Aorta (tissue), 5 donors: ENCODE measurements at regions not wholly inside any gene's neighbourhood (a gene's known extent, or its start where the extent isn't known, plus 50 kb on each side); places are given as distances from the start of the nearest gene placed in this dataset.

Source experiments
- ATAC-seq: fragments of 200-7000 bp; cut with Tn5 transposase; one replicate; pipeline ENCODE4 v1.9.1; 2022; ENCODE audit warnings: moderate library complexity; ENCODE audit not compliant: low FRiP score
- DNase-seq, 2 donors: peaks; one replicate each; pipeline ENCODE4 v3.0.0-alpha.2; 2020
- H3K27ac ChIP-seq, 2 donors: one replicate each; pipeline ENCODE4 v1.5.1; 2013; ENCODE audit warnings: low read length in 2 of 2, mild to moderate bottlenecking in 2 of 2, moderate library complexity in 2 of 2, control low read depth in 1 of 2, inconsistent platforms in 1 of 2, low read depth in 1 of 2
- H3K27me3 ChIP-seq, 2 donors: one replicate each; pipeline ENCODE4 v1.6.1; 2013; ENCODE audit warnings: control low read depth in 1 of 2, low read length in 1 of 2, mild to moderate bottlenecking in 1 of 2, moderate library complexity in 1 of 2; ENCODE audit not compliant: insufficient read depth in 2 of 2, control insufficient read depth in 1 of 2
- H3K36me3 ChIP-seq, 2 donors: one replicate each; pipeline ENCODE4 v1.6.1; 2013; ENCODE audit warnings: control low read depth in 1 of 2, low read length in 1 of 2, mild to moderate bottlenecking in 1 of 2; ENCODE audit not compliant: insufficient read depth in 2 of 2, control insufficient read depth in 1 of 2
- H3K4me1 ChIP-seq, 2 donors: one replicate each; pipeline ENCODE4 v1.6.1; 2013; ENCODE audit warnings: low read length in 2 of 2, control low read depth in 1 of 2, mild to moderate bottlenecking in 1 of 2, moderate library complexity in 1 of 2; ENCODE audit not compliant: insufficient read depth in 2 of 2, control insufficient read depth in 1 of 2
- H3K4me3 ChIP-seq, 2 donors: one replicate each; pipeline ENCODE4 v1.5.1; 2013; ENCODE audit warnings: low read length in 2 of 2, control low read depth in 1 of 2, mild to moderate bottlenecking in 1 of 2
- H3K9me3 ChIP-seq: one replicate; pipeline ENCODE4 v1.6.1; 2013; ENCODE audit warnings: mild to moderate bottlenecking, low read length; ENCODE audit not compliant: control insufficient read depth
- WGBS, 2 donors: extraction: QIAGEN DNeasy Blood & Tissue Kit; methylation state at CpG; one replicate each; pipeline ENCODE4 v1.1.7; 2013; 5-methylcytosine and 5-hydroxymethylcytosine counted together
- intact Hi-C, 2 donors: fragments of 100-400 bp; cut with DNase I; formaldehyde crosslinking; loops; one replicate each; pipeline versions ENCODE4 v1.14.2 to v1.15.0; 2022
- donor health status: healthy with polysubstance abuse.
- donor health status: Bipolar disorder and iron deficiency.
- donor health status: DM: no; HTN: no; CAD: no.
- donor health status: DM: no; HTN: no; CAD: no.
- donor health status: DM: yes; HTN: yes; CAD: no.

DNA sequence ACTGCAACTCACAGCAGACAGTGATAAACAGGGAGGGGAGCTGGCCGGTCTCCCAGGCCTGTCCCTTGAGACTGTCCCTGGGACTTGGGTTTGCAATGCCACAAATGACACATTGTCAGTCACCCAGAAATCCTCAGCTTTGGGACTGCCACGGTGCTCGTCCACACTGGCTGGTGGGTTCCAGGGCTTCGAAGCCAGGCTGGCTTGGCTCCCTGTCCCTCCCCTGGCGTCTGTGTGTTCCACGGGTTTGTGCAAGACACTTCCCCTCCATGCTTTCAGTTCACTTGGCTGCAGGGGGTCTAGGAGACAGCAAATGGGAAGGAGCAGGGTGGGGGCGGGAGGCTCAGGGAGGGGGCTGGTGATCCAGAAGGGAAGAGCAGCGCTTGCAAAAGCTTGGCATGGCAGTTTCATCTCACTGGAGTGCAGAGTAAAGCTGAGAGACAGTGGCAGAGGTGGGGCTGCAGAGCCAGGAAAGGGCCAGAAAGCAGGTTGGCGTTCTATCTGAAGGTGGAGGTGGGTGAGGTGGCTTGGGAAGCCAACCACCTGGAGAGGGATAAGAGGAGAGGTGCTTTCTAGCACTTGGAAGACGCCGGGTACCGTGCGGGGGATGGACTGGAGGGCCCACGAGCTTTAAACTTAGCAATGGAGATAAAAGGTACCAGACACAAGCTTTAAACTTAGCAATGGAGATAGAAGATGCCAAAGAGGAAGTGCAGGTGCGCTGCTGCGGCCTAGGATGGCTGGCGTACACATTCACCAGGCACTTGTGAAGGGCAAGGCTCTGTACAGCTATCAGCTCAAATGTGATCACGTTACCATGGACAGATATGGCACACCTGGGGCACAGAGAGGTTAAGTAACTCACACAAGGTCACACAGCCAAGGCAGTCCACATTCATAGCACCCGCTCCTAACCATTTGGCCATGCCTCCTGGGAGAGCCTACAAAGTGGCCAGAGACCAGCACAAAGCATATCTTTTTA lies 86.4 kb upstream of the SHISAL1 start:
- WGBS, 2 donors: 62 to 67% methylated on average over 19 of the region's 19 CpGs
- H3K9me3 ChIP-seq: no peaks in the 10 kb centered on the region

DNA sequence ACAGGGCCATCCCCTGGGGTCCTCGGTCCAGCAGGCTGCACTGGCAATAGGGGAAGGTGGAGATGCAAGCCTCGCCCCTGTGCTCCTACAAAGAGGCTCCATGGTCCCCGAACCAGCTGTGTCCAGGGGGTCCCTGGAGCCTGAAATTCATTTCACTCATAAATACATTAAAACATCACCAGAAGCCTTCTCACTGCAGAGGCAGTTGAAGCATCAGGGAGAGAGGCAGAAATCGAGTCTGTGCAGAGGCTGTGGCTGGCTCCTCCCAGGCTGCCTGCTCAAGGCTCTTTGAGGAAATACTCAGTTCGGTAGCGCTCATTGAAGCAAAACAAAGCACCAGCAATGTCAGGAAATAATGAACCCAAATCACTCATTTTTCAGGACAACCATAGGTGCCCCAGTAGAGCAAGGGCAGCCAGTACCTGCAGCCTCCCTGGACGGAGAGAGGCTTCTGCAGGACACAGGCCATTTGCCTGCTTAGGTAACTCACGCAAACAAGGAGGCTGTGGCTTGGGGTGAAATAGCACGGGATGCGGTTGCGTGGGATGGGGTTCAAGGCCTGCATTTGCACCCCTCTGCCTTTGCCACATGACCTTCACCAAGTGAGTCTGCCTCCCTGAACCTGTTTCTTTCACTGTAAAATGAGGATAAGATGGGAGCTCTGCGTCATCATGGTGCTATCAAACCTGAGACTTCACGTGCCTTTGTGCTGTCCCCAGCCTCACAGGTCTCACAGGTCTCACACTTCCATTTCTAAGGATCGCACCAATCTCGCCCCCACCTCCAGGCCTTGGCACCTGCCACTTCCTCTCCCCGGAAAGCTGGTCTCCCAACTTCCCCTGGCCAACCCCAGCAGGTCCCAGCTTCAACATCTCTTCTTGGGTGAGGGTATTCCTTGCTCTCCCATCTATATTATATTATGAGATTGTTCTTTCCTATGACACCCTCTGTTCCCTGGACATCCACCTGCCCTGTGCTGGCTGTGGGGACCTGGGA lies 84.3 kb upstream of the SHISAL1 start:
- Histone ChIP-seq H3K27ac (no peak overlapping the region), H3K27me3 (no peaks in the 10 kb centered on the region), H3K9me3 (no peaks in the 10 kb centered on the region), H3K4me1 (no peaks in the 10 kb centered on the region), H3K36me3 (no peaks in the 10 kb centered on the region), H3K4me3 (no peak overlapping the region)
- intact Hi-C loops: no loop called here
- ATAC-seq: no peak
- 79 to 82% methylated on average over 16 of the region's 16 CpGs for WGBS, 2 donors
- DNase-seq: peak in 1 of 2 donors; percentile 21

More for the DNA sequence above, 86.4 kb upstream of the SHISAL1 start:
- Histone ChIP-seq H3K4me1 (no peaks in the 10 kb centered on the region), H3K36me3 (no peaks in the 10 kb centered on the region), H3K27me3 (no peaks in the 10 kb centered on the region), H3K4me3 (no peak overlapping the region), H3K27ac (no peak overlapping the region)
- no peak for DNase-seq
- ATAC-seq: no peak
- intact Hi-C loops: no loop called here

DNA sequence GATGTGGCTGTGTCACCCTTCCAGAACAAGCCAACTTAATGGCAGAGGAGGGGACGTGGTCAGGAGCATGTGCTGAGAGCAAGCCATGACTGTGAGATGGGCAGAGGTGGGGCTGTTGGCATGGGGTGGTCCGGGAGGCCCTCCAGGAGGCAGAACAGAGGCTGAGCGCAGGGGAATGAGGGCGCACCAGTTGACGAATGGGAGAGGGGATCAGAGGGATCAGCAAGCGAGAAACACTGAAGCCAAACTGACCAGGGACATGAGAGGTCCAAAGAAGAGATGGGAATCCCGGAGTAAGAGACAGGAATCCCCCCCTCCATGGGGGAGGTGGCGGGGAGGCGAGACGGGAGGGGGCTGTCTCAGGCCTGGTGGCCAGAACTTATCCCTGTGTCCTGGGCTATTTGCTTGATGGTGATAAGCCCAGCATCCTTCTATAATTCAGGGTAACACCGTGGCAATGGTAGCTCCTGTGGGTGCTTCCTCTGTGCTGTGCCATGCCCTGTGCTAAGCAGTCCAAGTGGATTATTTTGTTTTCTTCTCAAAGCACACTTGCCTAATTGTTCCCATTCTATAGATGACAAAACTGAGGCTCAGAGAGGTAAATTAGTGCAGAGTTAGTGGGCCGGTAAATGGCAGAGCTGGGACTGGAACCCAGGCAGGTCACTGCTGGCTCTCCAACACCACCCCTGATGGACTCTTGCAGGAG lies 83.4 kb upstream of the SHISAL1 start:
- Histone ChIP-seq H3K9me3 (no peaks in the 10 kb centered on the region), H3K27me3 (no peaks in the 10 kb centered on the region), H3K36me3 (no peaks in the 10 kb centered on the region), H3K27ac (no peak overlapping the region), H3K4me1 (no peaks in the 10 kb centered on the region), H3K4me3 (no peak overlapping the region)
- WGBS, 2 donors: 81 to 85% methylated on average over 12 of the region's 12 CpGs
- ATAC-seq (no peak), DNase-seq (peak in 1 of 2 donors; percentile 22)
- intact Hi-C loops: no loop called here

DNA sequence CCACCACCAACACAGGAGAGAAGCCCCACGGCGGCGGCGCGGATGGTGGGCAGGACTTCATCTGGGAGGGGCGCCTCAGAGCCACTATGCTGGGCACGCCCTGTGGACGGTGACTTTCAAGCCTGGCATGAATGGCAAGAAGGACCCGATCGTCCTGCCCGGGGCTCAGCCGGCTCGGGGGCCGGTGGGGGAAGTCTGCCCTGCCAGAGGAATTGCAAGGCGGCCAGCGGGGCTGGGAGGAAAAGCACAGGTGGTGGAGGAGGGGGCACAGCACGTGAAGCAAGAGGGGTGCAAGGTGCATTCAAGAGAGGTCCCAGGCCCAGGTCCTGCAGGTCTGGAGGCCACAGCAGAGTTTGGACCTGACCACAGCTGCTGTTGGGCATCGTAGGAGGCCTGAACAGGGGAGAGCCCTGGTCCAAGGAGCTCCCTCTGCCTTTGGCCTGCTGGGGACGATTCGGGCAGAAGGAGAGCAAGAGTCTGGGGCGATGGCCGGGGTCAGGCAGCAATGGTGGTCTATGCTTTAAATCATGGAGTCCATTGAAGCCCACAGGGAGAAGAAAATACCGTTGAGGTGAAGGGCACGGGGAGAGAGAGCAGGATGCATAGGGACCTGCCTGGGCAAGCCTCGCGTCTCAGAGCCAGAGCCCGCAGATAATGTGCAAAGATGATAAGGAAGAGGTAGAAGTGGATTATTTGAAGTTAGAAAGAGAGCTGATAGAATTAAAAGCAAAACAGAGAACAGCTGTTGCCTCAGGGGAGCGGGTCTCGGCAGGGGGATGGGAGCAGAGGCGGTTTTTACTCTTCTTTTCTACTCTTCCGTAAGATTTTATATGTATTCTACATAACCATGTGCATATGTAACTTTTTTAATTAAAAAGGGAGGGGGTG lies 82.6 kb upstream of the SHISAL1 start:
- Histone ChIP-seq H3K9me3 (no peaks in the 10 kb centered on the region), H3K27me3 (no peaks in the 10 kb centered on the region), H3K36me3 (no peaks in the 10 kb centered on the region), H3K4me1 (no peaks in the 10 kb centered on the region), H3K27ac (no peak overlapping the region), H3K4me3 (no peak overlapping the region)
- ATAC-seq (no peak), DNase-seq (peak; percentile 39 to 51)
- WGBS, 2 donors: 86 to 90% methylated on average over 27 to 31 of the region's 31 CpGs
- intact Hi-C loops: no loop called here

DNA sequence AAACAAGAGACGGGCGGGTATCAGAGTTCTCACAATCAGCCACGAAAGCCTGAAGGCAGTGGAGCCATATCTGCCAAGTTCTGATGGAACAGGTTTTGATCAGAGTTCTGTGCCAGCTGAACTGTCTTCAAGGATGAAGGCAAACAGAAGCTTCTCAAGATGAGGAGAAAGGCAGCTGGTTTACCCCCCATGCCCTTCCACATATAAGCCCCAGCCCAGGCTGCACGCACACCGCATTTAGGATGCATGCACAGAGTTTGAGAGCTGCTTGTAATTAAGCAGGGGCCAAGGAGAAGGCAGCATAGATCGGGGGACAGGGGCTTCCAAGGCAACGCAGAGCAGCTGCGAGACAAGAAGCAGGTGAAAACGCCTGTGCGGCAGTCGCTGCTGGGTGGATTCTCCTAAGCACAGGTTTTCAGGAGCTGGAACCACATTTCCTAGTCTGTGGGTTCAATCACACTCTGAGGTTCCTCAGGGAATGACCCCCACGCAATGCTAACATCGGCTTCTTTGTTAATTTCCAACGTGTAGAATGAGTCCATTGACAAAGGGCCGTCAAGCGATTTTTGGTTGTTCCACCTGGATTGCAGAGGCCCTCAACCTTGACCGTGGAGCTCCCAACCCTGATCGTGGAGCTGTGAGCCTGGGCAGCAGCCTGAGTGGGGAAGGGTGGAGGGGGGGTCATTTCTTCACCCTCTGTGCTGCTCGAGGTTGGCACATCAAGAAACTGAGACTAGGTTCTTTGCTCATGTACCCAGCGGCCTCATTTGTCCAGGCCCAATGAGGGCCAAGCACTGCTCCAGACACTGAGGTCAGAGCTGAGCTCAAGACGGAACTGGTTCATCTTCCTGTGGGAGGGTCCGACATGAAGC lies 81.7 kb upstream of the SHISAL1 start:
- peak; percentile 19 to 21 for DNase-seq
- H3K9me3 ChIP-seq: no peaks in the 10 kb centered on the region
- intact Hi-C loops: no loop called here
- 88 to 91% methylated on average over 22 of the region's 22 CpGs for WGBS, 2 donors
- no peaks in the 10 kb centered on the region for H3K4me1 ChIP-seq
- no peaks in the 10 kb centered on the region for H3K27me3 ChIP-seq
- no peaks in the 10 kb centered on the region for H3K36me3 ChIP-seq
- H3K4me3 ChIP-seq: no peak overlapping the region
- ATAC-seq: no peak
- no peak overlapping the region for H3K27ac ChIP-seq

DNA sequence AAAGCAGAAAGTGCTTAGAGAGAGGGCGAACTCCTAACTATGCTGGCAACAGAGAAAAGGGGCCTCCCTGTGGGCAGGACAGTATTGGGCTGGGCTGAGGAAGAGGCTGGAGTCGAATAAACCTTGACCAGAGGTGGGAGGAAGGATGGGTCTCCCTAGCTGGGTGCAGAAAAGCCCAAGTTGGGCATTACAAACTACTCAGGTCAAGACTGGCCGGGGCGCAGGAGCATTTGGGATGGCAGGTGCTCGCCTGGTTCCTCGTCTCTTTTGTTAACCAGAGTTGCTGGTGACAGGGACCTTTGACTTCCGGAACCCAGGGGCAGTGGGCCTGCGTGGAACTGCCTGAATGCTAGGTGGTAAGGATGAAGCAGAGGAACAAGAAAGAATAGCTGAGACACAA lies 80.3 kb upstream of the SHISAL1 start:
- intact Hi-C loops: no loop called here
- Histone ChIP-seq H3K36me3 (no peaks in the 10 kb centered on the region), H3K27me3 (no peaks in the 10 kb centered on the region), H3K27ac (no peak overlapping the region), H3K4me3 (no peak overlapping the region), H3K9me3 (no peaks in the 10 kb centered on the region), H3K4me1 (no peaks in the 10 kb centered on the region)
- peak; percentile 18 to 26 for DNase-seq
- WGBS, 2 donors: 84 to 90% methylated on average over 8 of the region's 8 CpGs
- no peak for ATAC-seq

DNA sequence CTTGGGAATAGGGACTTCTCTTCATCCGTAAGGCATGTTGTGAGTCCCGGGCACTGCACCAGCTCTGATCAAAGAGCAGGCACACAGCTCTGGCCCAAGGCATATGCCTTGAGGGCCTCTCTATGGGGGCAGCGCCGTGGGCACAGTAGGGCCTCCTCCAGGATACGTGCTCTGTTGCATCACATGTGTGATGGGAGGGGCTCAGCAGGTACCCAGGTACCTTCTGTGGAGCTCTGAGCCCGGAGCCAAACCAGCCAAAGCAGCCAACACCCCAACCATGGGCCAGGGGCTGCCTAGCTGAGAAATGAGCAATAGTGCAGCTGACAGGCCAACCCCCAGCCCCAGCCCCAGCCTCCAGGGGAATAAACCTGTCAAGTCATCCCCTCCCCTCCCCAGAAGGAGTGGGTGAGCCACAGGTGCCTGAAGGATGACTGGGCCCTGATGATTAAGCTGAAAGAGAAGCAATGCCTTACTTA lies 79.7 kb upstream of the SHISAL1 start:
- H3K9me3 ChIP-seq: no peaks in the 10 kb centered on the region
- H3K4me1 ChIP-seq: no peaks in the 10 kb centered on the region
- H3K27ac ChIP-seq: no peak overlapping the region
- no peaks in the 10 kb centered on the region for H3K36me3 ChIP-seq
- no peaks in the 10 kb centered on the region for H3K27me3 ChIP-seq
- WGBS, 2 donors: 77 to 91% methylated on average over 6 of the region's 6 CpGs
- DNase-seq: peak; percentile 19 to 64
- intact Hi-C loops: no loop called here
- ATAC-seq: no peak
- H3K4me3 ChIP-seq: no peak overlapping the region
